ENCODE measurements at regions not wholly inside any gene's neighbourhood (a gene's known extent, or its start where the extent isn't known, plus 50 kb on each side); places are given as distances from the start of the nearest gene placed in this dataset.
"Not testable (repeated sequence)": the region's sequence is repeated elsewhere in the genome, so short reads cannot be mapped to it uniquely, and the experiment has no call there.

DNA sequence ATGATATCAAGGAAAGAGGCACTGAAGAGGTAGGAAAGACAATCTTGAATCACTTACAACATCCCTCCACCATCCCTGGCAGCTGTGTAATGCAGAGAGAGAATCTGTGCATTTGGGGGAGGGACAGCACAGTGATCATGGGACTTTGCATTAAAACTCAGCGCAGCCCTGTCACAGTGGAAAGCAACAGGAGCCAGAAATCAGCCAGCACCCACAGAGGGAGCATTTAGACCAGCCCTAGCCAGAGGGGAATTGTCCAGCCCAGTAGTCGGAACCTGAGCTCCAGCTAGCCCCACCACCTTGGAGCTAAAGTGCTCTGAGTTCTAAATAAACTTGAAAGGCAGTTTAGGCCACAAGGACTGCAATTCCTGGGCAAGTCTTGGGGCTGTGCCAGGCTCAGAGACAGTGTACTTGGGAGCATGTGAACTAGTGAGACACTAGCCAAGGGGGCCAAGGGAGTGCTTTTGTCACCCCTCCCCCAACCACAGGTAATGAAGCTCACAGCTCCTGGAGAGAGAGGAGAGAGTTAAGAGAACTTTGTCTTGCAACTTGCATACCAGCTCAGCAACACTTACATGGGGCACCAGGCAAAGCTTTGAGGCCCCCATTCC, 83.9 kb upstream of the FAM241A start:
- no peak for DNase-seq

DNA sequence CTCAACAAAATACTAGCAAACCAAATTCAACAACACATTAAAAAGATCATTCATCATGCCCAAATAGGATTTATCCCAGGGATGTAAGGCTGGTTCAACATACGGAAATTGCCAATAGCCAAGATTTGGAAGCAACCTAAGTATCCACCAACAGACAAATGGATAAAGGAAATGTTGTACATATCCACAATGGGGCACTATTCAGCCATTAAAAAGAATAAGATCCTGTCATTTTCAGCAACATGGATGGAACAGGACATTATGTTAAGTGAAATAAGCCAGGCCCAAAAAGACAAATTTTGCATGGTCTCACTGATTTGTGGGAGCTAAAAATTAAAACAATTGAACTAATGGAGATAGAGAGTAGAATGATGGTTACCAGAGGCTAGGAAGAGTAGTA, 82.0 kb upstream of the FAM241A start:
- DNase-seq, result no peak

DNA sequence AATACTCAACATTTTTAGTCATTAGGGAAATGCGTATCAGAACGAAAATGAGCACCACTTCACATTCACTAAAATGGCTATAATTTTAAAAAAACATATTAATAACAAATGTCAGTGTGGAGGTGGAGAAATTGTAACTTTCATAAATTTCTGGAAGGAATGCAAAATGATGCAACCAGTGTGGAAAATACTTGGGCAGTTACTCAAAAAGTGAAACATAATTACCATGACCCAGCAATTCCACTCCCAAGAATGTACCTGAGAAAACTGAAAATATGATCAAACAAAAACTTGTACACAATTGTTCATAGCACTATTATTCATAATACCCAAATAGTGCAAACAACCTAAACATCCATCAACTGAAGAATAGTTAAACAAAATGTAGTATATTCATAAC, 76.1 kb upstream of the FAM241A start:
- DNase-seq, result no peak

DNA sequence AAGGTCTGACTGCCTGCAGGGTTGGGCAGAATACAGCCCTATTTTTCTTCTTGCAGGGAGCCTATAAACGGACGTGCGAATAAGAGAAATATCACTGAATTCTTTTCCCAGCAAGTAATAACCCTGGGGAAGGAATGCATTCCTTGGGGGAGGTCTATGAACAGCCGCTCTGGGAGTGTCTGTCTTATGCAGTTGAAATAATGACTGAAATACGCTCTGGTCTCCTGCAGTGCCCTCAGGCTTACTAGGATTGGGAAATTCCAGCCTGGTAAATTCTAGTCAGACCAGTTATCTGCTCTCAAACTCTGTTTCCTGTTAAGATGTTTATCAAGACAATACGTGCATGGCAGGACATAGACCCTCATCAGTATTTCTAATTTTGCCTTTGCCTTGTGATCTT, 72.1 kb upstream of the FAM241A start:
- no peak for DNase-seq

DNA sequence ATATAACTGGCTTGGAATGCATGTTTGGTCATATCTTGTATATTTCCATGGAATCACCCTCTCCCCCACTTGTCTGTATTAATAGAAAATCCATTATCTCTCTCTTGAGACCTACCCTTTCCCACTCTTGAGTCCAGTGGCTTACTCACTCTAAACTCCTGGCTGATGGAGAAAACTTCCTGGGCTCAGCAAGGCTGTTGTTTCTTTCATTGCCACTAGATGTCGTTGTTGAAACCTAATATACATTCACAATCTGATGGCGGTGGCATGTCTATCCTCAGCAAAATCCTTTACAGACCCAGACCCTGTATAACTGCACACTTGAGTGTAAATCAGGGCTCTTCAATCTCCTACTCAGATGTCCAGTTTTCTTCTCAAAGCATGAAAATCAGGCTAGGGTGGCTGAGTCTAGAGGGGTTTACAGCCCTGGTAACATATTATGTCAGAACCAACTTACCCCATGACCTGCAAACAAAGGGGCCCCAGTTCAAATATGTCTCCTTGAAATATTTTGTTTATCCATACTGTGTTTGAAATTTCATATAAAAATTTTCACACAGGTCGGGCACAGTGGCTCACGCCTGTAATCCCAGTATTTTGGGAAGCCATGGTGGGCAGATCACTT, 70.0 kb upstream of the FAM241A start:
- no peak for DNase-seq

DNA sequence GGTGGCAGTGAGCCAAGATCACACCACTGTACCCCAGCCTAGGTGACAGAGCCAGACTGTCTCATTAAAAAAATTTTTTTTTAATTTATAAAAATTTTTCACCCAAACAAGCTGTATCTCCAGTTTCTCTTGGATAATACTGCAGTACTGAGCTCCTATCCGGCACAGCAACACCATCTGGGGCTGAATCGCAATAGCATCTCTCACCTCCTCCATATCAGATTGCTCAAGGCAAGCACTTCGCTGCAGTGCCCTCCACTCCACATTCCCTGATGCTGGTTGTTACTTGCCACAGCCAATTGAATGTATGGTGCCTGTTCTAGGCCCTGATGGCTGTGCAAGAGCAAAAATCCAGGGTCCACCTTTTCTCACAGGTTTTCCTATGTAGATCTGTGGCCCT, 69.3 kb upstream of the FAM241A start:
- no peak for DNase-seq

DNA sequence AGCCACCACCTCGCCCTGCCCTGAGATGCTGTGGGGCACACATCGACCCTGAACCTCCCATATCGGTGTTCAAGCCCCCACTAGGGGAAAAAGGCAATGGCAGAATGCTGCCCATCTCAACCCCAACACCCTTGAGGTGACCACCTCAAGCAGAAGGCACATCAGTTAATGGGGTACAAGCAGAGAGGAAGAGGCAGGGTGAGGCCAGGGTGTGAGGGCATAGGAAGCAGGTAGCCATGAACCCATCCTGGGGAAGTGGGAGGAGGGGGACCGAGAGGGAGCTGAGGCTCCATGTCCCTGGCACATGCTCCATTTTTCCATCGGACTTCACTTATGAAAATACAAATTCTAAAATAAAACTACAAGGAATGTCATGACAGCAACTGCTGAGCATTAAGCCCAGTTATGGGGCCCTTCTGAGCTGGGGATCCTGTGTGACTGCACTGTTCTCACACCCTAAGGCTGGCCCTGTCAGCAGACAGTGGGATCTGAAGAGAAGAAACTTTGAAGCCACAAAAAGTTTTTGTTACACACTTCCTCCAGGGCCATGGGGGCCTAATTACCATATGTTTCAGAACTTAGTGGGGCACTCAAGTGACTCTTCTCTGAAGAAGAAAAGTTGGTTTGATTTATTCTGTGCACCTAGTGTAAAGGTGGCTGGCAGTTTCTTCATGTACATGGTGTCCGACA, 68.2 kb upstream of the FAM241A start:
- DNase-seq, result no peak

DNA sequence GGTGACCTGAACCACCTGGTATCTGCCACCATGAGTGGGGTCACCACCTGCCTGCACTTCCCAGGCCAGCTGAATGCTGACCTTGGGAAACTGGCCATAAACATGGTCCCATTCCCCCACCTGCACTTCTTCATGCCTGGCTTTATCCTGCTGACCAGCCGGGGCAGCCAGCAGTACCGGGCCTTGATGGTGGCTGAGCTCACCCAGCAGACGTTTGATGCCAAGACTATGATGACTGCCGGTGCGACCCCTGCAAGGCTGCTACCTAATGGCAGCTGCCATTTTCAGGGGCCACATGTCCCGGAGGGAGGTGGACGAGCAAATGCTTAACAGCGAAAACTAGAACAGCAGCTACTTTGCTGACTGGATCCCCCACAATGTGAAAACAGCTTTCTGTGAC, 67.5 kb upstream of the FAM241A start:
- DNase-seq, result no peak

DNA sequence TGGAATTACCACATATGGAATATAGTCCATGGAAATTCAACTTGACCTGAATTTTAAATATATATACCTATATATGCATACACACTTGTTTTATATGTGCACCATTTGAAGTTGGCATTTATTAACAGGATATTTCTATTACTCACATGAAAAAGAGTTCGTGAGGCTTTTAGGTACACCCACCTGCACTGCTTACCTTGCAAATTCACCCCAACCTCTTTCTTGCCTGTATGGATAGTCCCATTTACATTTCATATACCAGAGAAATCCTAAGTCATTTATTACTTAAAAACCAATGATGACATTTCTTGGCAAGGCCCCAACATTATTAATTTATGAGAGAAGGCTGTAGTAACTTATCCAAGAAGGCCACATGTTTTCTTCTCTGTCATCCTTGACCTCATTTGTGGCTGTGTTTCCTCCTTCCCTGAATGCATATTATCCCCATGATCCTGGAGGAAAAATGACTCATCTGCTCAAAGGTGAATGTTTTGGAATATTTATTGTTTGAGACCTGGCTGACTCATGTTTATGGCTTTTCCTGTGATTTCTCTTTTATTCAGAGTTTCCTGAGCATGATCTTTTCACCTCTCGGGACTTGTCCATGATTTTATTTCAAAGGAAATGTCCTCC, 62.2 kb upstream of the FAM241A start:
- DNase-seq, result no peak

DNA sequence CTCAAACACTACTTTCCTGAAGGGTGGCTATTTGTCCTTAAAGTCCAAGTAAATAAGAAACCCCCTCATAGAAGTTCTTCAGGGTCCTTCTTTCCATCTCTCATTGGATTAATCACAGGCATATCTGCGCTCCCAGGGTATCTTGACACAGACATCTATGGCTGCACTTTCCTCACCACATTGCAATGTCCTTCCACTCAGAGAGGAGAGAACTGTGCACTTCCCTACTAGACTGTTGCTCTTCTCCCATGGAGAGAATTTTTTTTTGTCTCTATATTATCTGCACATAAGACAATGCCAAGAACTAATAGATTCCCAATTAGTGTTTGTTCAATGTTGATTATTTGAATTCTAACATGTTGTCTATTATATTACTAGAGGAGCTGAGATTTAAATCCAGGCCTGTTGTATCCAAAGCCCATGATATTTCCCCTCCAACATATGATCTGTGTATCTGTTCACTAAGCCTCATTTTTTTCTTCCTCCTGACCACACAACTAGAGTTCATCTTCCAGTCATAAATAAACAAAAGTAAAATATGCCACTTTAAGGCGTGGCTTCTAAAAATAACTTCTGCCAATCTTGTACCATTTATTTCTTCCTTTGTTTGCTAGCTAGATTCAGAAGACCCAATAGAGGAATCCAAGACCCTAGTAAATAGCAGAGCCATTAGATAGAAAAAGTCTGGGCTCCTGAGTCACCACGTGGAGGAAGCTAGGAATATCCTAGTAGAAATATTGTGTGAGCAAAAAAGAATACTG, 61.5 kb upstream of the FAM241A start:
- no peak for DNase-seq

DNA sequence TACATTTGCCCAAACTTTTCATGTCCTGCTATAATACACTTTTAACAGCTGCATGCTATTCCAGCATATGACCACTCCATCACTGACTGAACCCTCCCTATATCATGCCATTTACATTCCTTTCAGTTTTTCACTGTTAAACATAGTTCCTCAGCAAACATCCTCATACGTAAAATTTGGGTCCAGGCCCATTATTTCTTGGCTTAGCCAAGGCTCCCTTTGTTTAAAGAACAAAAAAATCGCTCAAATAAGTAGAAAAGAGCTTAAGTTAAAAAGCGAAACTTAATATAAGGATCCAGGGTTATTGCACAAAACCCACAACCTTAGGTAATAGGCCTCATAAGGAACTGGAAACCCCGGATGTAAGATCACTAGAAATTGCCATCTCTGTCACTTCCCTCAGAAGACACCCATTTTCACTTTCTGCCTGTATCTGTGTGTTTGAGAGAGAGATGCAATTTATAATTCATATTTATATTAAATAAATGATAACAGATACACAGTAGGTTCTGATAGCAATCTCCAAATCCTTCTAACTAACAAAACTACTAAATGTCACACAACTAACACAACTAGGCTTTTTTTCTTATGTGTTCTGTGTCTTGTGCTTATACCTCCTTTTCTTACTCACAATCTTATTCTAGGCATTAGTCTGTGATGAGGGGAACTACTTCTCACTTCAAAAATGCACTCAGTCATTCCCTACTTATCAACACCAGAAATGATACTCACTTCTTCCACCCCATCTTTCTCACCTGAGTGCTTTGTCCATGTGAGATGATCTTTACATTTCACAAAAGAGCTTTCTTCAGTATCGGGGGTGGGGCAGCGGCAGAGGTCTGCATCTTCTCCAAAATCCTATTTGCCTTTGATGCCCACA, 59.9 kb upstream of the FAM241A start:
- DNase-seq, result no peak

DNA sequence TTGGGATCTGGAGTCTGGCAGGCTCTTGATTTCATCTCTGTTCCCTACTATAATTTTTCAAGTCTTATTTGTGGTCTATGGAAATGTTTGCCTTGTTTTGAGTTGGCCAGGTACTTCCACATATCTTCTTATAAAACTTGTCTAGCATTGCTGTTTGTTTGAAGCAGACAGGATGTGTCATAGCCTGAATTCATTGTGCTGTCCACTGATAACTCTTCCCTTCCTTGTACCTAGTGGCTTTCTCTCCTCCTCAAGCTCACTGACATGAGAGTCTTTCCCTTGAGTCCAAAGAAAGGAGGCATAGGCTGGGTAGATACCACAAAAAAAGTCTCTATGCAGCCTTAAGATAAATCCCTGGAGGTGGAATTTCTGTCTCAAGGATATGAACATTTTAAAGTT, 59.2 kb upstream of the FAM241A start:
- no peak for DNase-seq

DNA sequence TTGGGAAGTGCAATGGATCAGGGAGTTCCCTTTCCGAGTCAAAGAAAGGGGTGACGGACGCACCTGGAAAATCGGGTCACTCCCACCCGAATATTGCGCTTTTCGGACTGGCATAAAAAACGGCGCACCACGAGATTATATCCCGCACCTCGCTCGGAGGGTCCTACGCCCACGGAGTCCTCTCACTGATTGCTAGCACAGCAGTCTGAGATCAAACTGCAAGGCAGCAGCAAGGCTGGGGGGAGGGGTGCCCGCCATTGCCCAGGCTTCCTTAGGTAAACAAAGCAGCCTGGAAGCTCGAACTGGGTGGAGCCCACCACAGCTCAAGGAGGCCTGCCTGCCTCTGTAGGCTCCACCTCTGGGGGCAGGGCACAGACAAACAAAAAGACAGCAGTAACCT, 58.6 kb upstream of the FAM241A start:
- DNase-seq, result not testable (repeated sequence)

DNA sequence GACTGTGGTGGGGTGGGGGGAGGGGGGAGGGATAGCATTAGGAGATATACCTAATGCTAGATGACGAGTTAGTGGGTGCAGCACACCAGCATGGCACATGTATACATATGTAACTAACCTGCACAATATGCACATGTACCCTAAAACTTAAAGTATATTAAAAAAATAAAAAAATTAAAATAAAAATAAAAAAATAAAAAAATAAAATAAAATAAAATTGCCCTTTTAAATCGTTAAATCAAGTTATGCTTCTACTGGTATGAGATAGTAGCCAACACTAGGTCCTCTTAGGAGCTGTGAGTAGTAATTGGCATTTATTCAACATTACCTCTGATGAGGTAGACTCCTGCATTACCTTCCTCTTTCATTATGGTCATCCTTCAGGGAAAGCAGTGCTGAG, 52.9 kb upstream of the FAM241A start:
- not testable (repeated sequence) for DNase-seq

DNA sequence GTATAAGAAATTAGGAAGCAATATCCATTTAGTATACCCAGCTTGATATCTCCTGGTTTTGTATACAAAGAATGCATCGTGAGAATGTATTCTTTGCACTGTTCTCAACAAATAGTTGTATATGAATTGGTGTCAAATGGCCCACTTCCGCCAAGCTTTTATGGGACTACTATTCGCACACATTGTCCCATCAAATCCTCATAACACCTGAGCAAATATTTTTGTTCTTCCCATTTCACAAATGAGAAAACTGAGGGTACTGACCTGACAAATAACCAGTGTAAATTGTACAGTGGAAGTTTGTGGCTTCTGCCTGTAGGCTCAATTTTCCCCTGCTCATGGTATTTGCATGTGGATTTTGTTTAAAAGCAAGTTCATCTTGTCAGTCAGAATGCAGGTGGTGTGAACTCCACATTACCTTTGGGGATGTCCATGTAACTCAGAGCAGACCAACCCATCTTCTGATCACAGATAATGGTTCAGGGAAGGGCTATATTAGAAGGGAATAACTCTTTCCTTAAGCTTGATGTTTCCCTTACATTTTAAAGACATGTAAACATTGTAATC, 51.5 kb upstream of the FAM241A start:
- DNase-seq, result no peak

DNA sequence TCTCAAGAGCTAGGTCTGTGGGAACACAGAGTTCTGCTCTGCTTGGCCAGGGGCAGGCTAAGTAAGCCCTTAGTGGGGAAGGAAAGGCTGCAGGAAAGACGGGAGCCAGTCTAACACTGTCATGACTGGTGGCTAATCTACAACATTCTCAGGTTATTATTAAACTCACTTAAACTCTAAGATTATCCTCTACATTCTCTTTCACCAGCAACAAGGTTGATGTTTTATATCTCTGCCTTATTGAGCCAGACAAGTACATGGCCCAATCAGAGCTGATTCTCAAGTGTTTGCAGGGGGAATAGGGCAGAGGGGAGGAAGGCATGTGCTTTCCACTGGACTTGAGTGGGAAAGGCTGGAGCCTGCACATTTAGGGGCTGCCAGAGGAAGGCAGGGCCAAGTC, 50.9 kb upstream of the FAM241A start:
- DNase-seq, result no peak
